Rectal smooth muscle tissue (tissue), 1 donor: ENCODE measurements at regions not wholly inside any gene's neighbourhood (a gene's known extent, or its start where the extent isn't known, plus 50 kb on each side); places are given as distances from the start of the nearest gene placed in this dataset.
"Not testable (repeated sequence)": the region's sequence is repeated elsewhere in the genome, so short reads cannot be mapped to it uniquely, and the experiment has no call there.

ENCODE experiments used
- H3K27ac ChIP-seq: one replicate; pipeline ENCODE4 v1.7.0; 2013; ENCODE audit warnings: low read depth, low read length, inconsistent platforms
- H3K27me3 ChIP-seq: one replicate; pipeline ENCODE4 v1.7.0; 2013; ENCODE audit warnings: low read length; ENCODE audit not compliant: control insufficient read depth, insufficient read depth
- H3K36me3 ChIP-seq: one replicate; pipeline ENCODE4 v1.7.0; 2013; ENCODE audit warnings: low read length; ENCODE audit not compliant: control insufficient read depth, insufficient read depth
- H3K4me1 ChIP-seq: one replicate; pipeline ENCODE4 v1.7.0; 2013; ENCODE audit warnings: low read length; ENCODE audit not compliant: control insufficient read depth, insufficient read depth
- H3K4me3 ChIP-seq: one replicate; pipeline ENCODE4 v1.7.0; 2013; ENCODE audit warnings: low read length
- H3K9ac ChIP-seq: one replicate; pipeline ENCODE4 v1.7.0; 2013; ENCODE audit warnings: low read length

- not testable (repeated sequence) for H3K27ac ChIP-seq, H3K4me1 ChIP-seq, H3K9ac ChIP-seq, H3K36me3 ChIP-seq, H3K27me3 ChIP-seq, H3K4me3 ChIP-seq
Observed at GRCh38 chr6:11940532-11941166, 71.5 kb upstream of the HIVEP1 start.

- H3K4me3 ChIP-seq = no peak overlapping the region
- H3K27me3 ChIP-seq = no peaks in the 10 kb centered on the region
- H3K36me3 ChIP-seq = no peaks in the 10 kb centered on the region
- no peaks in the 10 kb centered on the region for H3K4me1 ChIP-seq
- H3K9ac ChIP-seq = no peak overlapping the region
- no peak overlapping the region for H3K27ac ChIP-seq
Observed at GRCh38 chr6:11938285-11938890, 73.7 kb upstream of the HIVEP1 start.

DNA sequence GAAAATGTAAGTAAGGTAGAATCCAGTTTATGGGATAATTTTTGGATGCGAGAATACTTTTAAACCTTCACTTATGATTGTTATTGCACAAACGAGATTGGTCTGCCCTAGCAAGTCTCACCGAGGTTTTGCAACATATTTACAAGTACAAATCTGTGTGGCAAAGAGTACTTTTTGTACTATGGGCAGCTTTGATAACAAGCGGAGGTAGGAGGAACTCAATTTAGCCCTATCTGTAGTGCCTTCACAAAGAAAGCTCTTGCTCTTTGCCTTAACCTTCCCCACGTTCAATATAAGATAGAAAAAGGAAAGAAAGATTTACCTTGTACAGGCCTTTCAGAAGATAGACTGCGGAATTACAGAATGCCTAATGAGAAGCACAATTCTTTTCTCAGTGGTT, 77.5 kb upstream of the HIVEP1 start:
- no peak overlapping the region for H3K4me3 ChIP-seq
- H3K9ac ChIP-seq = no peak overlapping the region
- no peak overlapping the region for H3K27ac ChIP-seq
- H3K36me3 ChIP-seq = no peaks in the 10 kb centered on the region
- H3K4me1 ChIP-seq = no peaks in the 10 kb centered on the region
- no peaks in the 10 kb centered on the region for H3K27me3 ChIP-seq

DNA sequence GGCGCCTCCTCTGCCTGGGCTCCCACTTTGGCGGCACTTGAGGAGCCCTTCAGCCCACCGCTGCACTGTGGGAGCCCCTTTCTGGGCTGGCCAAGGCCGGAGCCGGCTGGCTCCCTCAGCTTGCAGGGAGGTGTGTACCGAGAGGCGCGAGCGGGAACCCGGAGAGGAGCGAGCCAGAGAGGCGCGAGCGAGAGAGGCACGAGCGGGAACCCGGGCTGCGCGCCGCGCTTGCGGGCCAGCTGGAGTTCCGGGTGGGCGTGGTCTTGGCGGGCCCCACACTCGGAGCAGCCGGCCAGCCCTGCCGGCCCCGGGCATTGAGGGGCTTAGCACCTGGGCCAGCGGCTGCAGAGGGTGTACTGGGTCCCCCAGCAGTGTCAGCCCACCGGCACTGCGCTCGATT, 79.2 kb upstream of the HIVEP1 start:
- H3K36me3 ChIP-seq, H3K27ac ChIP-seq, H3K9ac ChIP-seq, H3K4me3 ChIP-seq, H3K27me3 ChIP-seq, H3K4me1 ChIP-seq: not testable (repeated sequence)

- no peak overlapping the region for H3K27ac ChIP-seq
- H3K4me3 ChIP-seq = no peak overlapping the region
- H3K4me1 ChIP-seq = no peaks in the 10 kb centered on the region
- no peaks in the 10 kb centered on the region for H3K27me3 ChIP-seq
- no peaks in the 10 kb centered on the region for H3K36me3 ChIP-seq
- H3K9ac ChIP-seq = no peak overlapping the region
Observed at GRCh38 chr6:11931296-11932035, 80.6 kb upstream of the HIVEP1 start.

DNA sequence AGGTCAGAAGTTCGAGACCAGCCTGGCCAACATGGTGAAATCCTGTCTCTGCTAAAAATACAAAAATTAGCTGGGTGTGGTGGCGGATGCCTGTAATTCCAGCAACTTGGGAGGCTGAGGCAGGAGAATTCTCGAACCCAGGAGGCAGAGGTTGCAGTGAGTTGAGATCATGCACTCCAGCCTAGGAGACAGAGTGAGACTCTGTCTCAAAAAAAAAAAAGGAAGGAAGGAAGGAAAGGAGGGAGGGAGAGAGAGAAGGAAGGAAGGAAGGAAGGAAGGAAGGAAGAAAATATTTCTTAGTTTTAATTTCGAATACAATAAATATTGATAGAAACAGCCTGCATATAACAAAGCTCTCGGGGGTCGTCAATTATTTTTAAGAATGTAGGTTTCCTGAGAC, 81.3 kb upstream of the HIVEP1 start:
- not testable (repeated sequence) for H3K9ac ChIP-seq, H3K4me1 ChIP-seq, H3K27me3 ChIP-seq, H3K36me3 ChIP-seq, H3K27ac ChIP-seq, H3K4me3 ChIP-seq

- Histone ChIP-seq H3K4me3 (no peak overlapping the region), H3K27me3 (no peaks in the 10 kb centered on the region), H3K4me1 (no peaks in the 10 kb centered on the region), H3K27ac (no peak overlapping the region), H3K9ac (no peak overlapping the region), H3K36me3 (no peaks in the 10 kb centered on the region)
Observed at GRCh38 chr6:11930240-11930639, 81.9 kb upstream of the HIVEP1 start.

DNA sequence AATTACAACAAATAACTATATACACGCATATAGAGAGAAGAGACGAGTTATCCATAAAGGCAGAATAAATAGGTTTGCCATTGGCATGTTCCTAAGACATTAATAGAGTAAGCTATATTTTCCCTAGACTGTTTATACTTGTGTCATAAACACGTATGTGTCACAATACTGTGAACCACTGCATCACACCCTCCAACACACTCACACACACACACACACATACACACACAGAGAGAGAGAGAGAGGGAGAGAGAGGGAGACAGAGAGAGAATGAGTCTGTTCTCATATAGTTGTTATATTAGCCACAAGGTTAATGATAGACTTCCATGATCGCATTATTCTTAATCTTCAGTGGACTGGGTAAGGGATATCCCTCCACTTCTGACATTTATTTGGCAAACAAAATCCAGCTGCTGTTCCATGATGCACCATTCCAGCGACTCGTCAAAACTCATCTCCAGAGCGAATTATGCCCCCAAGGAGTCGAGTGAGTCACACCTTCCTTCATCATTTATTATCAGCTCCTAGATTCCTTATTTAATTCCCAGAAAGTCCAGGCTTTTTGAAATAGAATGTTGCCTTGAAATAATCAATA, 82.8 kb upstream of the HIVEP1 start:
- H3K36me3 ChIP-seq = no peaks in the 10 kb centered on the region
- no peak overlapping the region for H3K9ac ChIP-seq
- no peaks in the 10 kb centered on the region for H3K27me3 ChIP-seq
- H3K4me1 ChIP-seq = no peaks in the 10 kb centered on the region
- no peak overlapping the region for H3K4me3 ChIP-seq
- no peak overlapping the region for H3K27ac ChIP-seq

GRCh38 chr6:11926594-11927407, 85.3 kb upstream of the HIVEP1 start:
- Histone ChIP-seq H3K27ac (no peak overlapping the region), H3K36me3 (no peaks in the 10 kb centered on the region), H3K4me3 (no peak overlapping the region), H3K9ac (no peak overlapping the region), H3K27me3 (no peaks in the 10 kb centered on the region), H3K4me1 (no peaks in the 10 kb centered on the region)

GRCh38 chr6:11925805-11926204, 86.3 kb upstream of the HIVEP1 start:
- H3K36me3 ChIP-seq = no peaks in the 10 kb centered on the region
- no peak overlapping the region for H3K4me3 ChIP-seq
- no peak overlapping the region for H3K9ac ChIP-seq
- H3K27me3 ChIP-seq = no peaks in the 10 kb centered on the region
- no peaks in the 10 kb centered on the region for H3K4me1 ChIP-seq
- no peak overlapping the region for H3K27ac ChIP-seq

DNA sequence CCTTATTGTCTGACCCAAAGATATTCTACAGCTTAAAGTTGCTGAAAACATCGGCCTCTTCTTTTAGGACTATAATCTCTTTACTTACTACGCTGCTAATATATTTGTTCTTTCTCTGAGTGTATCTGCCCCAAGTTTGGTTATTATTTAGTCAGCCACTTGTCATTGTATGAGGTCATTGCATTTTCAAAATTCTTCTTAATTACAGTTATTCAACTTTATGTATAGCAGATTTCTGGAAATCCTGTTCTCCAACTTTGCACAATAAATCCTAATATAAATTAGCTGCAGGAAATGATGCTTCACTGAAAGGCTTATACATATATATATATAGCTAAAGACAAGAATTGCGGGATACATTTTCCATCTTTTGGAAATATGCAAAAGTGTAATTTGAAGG, 88.5 kb upstream of the HIVEP1 start:
- Histone ChIP-seq H3K4me3 (no peak overlapping the region), H3K9ac (no peak overlapping the region), H3K36me3 (no peaks in the 10 kb centered on the region), H3K27ac (no peak overlapping the region), H3K27me3 (no peaks in the 10 kb centered on the region), H3K4me1 (no peaks in the 10 kb centered on the region)

- Histone ChIP-seq H3K9ac (no peak overlapping the region), H3K4me3 (no peak overlapping the region), H3K27me3 (no peaks in the 10 kb centered on the region), H3K4me1 (no peaks in the 10 kb centered on the region), H3K27ac (no peak overlapping the region), H3K36me3 (no peaks in the 10 kb centered on the region)
Observed at GRCh38 chr6:11922901-11923300, 89.2 kb upstream of the HIVEP1 start.
